Daoy (cell line): ENCODE measurements at regions not wholly inside any gene's neighbourhood (a gene's known extent, or its start where the extent isn't known, plus 50 kb on each side); places are given as distances from the start of the nearest gene placed in this dataset.

Source experiments
- DNase-seq: peaks from one replicate; pipeline ENCODE4 v3.0.0-alpha.2; 2015; ENCODE audit warnings: low read depth

- no peak for DNase-seq
Measured at GRCh38 chr1:219801156-219801820, 127.1 kb downstream of the SLC30A10 start.

DNA sequence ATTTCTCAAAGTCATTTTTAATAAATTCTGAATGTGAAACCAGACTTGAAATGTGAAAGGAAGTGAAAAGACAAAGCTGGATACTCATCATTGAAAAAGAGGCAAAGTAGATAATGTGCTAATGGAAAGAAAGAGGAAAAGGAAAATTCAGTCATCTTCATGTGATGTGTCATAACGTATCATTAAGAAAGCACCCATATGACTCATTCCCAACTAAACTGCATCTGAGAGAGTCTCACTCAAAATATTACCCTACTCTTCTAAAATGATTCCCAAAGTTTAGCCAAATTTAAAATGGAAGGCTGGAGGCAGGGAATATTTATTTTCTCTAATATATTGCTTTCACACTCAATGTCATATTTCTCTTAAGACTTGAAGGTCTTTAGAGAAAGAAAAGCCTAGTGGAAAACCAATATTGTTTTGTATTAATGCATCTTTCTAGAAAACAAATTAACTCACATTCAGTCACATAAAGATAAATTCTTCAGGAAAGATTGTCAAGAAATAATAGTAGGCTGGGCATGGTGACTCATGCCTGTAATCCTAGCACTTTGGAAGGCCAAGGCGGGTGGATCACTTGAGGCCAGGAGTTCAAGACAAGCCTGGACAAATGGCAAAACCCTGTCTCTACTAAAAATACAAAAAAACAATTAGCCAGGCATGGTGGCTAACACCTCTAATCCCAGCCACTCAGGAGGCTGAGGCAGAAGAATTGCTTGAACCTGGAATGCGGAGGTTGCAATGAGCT is 129.9 kb downstream of the SLC30A10 start:
- peak; percentile 46 for DNase-seq

DNA sequence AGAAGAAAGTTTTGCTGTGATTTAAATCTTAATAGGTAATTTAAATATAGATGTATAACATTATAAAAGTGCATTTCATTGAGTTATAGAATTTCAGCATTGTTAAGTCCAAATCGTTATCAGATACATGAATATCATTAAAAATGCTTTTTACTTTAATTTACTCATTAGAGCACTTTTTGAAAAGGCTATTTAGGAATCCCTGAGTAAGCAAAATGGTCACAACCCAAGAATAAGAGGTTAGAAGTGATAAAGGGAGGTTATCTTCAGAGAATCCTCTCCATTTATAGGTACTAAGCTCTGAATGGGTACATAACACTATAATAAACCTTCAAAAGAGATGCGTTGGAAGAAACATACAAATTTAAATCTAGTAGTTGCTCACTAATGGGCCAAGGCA is 130.7 kb downstream of the SLC30A10 start:
- DNase-seq = no peak

- DNase-seq = no peak
Measured at GRCh38 chr1:219797009-219797408, 131.3 kb downstream of the SLC30A10 start.

GRCh38 chr1:219795363-219795917 is 132.9 kb downstream of the SLC30A10 start:
- DNase-seq = no peak

- no peak for DNase-seq
Measured at GRCh38 chr1:219794085-219794743, 134.1 kb downstream of the SLC30A10 start.

DNA sequence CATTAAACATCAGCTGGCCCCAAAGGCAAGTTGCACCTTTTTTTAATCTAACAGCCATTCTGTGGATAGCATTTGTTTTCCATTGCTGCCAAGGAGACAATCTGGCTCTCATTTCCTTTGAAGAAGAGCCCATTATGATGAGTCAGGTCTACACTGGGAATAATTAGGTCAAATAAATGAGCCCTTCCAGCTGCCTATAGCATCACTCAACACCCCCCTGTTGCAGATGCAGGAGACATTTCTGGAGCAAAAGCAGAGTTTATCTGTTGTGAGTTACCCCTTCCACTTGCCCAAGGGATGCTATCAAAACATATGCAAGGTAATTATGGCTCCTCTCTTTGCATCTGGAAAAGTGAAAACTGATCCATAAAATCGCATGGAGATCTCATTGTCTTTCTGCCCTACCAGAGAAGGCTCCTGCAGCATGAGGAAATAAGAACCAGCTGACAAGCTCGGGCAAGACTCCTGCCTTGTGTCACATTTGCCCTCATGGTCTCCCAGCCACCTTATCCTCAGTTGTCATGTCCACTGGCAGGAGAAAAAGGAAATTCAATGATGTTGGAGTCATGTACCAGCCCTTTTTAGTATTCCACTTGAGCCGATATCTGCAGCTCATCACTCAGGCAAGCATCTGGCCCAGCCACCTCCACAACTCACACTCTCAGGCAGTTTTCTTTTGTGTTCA is 135.9 kb downstream of the SLC30A10 start:
- peak; percentile 80 for DNase-seq

GRCh38 chr1:219791766-219792165 is 136.6 kb downstream of the SLC30A10 start:
- DNase-seq = no peak

- DNase-seq = peak; percentile 81
Measured at GRCh38 chr1:219790834-219791615, 137.3 kb downstream of the SLC30A10 start.

DNA sequence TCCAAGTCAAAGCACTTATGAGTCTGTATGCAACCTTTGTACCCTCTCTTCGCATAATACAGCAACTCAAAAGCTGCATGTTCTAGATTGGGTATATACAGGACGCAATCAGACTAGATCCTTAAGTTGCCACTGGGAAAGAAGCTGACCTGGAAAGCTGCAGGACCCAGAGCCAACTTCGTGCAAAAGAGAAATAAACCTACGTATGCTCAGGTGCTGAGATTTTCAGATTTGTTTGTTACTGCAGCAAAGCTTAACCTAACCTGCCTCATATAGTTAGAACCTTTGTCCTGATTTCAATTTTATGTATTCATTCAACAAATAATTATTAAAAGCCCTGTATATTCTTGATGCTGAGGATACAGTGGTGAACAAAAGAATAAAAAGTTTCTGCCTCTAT is 139.7 kb downstream of the SLC30A10 start:
- DNase-seq = no peak

- DNase-seq = peak; percentile 42
Measured at GRCh38 chr1:219788091-219788490, 140.3 kb downstream of the SLC30A10 start.

DNA sequence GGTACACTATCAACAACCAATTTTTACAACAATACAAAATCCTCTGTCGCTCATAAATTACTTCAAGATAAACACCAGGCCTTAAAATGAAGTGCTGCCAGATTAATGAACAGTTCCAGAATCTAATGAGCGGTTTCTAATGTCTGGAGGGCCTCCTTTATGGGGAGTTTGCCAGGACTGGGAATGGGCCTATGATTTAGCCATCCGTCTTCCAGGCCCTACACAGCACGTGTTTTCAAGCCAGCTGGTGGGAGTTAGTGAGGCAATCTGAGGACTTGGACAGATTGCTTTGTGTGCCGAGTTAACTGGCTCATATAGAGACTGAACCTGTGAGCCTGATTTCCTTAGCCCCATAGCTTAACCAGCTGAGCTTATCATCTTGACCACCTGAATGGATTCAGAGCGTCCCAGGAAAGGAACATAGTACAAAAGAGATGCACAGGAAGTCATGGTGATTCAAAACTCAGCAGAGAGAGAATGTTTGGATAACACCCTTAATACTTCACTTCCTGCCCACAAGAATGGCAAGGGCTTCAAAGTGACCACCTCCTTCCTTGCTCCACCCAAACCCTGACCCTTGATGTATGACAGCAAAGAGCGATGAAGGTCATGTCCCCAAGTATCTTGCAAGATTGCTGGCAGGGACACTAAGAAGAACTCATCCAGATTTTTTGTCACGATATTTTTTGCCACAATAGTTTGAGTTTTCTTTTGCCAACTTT is 143.5 kb downstream of the SLC30A10 start:
- DNase-seq = peak; percentile 44

- DNase-seq = no peak
Measured at GRCh38 chr1:219783605-219784235, 144.6 kb downstream of the SLC30A10 start.

GRCh38 chr1:219782929-219783328 is 145.4 kb downstream of the SLC30A10 start:
- DNase-seq = no peak

- DNase-seq = no peak
Measured at GRCh38 chr1:219782311-219782710, 146.0 kb downstream of the SLC30A10 start.

GRCh38 chr1:219781491-219781890 is 146.9 kb downstream of the SLC30A10 start:
- no peak for DNase-seq

GRCh38 chr1:219778793-219779369 is 149.5 kb downstream of the SLC30A10 start:
- DNase-seq = no peak

DNA sequence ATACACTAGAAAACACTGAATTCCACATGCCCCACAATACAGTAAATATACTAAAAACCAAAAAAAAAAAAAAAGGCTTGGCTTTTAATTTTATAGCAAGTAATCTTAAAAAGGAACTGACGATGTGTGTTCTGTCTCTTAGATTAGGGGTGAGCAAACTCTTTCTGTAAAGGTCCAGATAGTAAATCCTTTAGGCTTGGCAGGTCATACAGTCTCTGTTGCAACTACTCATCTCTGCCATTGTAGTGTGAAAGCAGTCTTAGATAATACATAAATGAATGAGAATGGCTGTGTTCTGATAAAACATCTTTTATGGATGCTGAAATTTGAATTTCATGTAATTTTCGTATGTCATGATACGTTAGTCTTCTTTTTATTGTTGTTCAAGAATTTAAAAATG is 150.2 kb downstream of the SLC30A10 start:
- DNase-seq = no peak

DNA sequence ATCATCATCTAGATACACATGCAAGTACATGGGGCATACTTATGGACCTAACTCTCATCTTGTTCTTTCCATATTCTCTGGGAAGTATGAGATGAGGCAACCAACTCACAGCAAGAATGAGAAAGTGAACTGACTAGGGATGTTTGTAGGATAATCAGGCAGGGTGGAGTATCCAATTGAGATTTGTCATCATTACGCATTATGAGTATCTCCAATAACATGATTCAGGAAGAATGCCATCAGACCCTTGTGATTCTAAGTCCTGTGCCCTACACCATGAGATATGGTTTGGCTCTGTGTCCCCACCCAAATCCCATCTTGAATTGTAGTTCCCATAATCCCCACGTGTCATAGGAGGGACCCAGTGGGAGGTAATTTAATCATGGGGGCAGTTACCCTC is 154.0 kb downstream of the SLC30A10 start:
- DNase-seq = no peak

DNA sequence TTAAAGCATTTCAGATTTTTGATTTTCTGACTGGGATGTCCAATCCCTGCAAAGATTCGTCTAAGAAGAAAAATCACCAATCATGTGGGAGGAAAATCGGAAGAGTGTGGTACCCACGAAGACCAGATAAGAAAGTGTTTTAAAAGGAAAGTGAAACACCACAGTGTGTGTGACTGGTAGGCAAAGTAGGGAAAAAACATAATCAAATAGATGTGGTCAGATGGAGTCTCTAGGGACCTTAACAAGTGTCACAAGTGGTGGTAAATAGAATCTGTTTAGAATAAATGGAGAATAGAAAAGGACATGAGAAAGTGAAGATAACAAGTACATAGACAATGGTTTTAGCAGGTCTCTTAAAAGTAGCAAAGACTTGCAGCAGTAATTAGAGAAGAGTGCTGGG is 154.6 kb downstream of the SLC30A10 start:
- no peak for DNase-seq
